H4 (cell line): ENCODE measurements at regions not wholly inside any gene's neighbourhood (a gene's known extent, or its start where the extent isn't known, plus 50 kb on each side); places are given as distances from the start of the nearest gene placed in this dataset.

Experiments
- DNase-seq: peaks from one replicate; pipeline ENCODE4 v3.0.0-alpha.2; 2015; ENCODE audit warnings: low spot score

- DNase-seq: no peak
Observed at GRCh38 chr15:81869161-81869954, 176.5 kb downstream of the MEX3B start.

- no peak for DNase-seq
Observed at GRCh38 chr15:81865850-81866537, 179.8 kb downstream of the MEX3B start.

GRCh38 chr15:81863162-81863561 lies 182.7 kb downstream of the MEX3B start:
- no peak for DNase-seq

- DNase-seq: no peak
Observed at GRCh38 chr15:81859737-81860516, 185.9 kb downstream of the MEX3B start.

- DNase-seq: no peak
Observed at GRCh38 chr15:81858586-81858985, 187.2 kb downstream of the MEX3B start.

- DNase-seq: no peak
Observed at GRCh38 chr15:81858136-81858535, 187.7 kb downstream of the MEX3B start.

- DNase-seq: no peak
Observed at GRCh38 chr15:81856634-81857026, 189.2 kb downstream of the MEX3B start.

GRCh38 chr15:81856001-81856633 lies 189.7 kb downstream of the MEX3B start:
- no peak for DNase-seq

- DNase-seq: no peak
Observed at GRCh38 chr15:81853150-81853748, 192.6 kb downstream of the MEX3B start.

- DNase-seq: no peak
Observed at GRCh38 chr15:81852411-81853149, 193.2 kb downstream of the MEX3B start.

GRCh38 chr15:81851757-81852156 lies 194.1 kb downstream of the MEX3B start:
- no peak for DNase-seq

- DNase-seq: no peak
Observed at GRCh38 chr15:81851325-81851724, 194.5 kb downstream of the MEX3B start.

GRCh38 chr15:81849289-81849688 lies 196.5 kb downstream of the MEX3B start:
- DNase-seq: no peak

- DNase-seq: no peak
Observed at GRCh38 chr15:81848701-81849100, 197.1 kb downstream of the MEX3B start.

GRCh38 chr15:81843757-81844407 lies 201.9 kb downstream of the MEX3B start:
- no peak for DNase-seq

- DNase-seq: no peak
Observed at GRCh38 chr15:81843226-81843625, 202.6 kb downstream of the MEX3B start.

- DNase-seq: no peak
Observed at GRCh38 chr15:81839387-81839786, 206.4 kb downstream of the MEX3B start.

GRCh38 chr15:81835731-81836130 lies 210.1 kb downstream of the MEX3B start:
- no peak for DNase-seq

- DNase-seq: no peak
Observed at GRCh38 chr15:81830520-81830919, 215.3 kb downstream of the MEX3B start.

GRCh38 chr15:81829918-81830317 lies 215.9 kb downstream of the MEX3B start:
- DNase-seq: no peak
